HL-60 (cell line): ENCODE measurements at regions not wholly inside any gene's neighbourhood (a gene's known extent, or its start where the extent isn't known, plus 50 kb on each side); places are given as distances from the start of the nearest gene placed in this dataset.

Experiments used
- DNase-seq, 2 experiments: peaks; one replicate each; pipeline ENCODE4 v3.0.0-alpha.2; 2010 to 2020; ENCODE audit warnings: low read depth in 1 of 2, low spot score in 1 of 2
- H3K27ac ChIP-seq: fragments of 250-450 bp; sonication (Bioruptor Pico); replicated peaks from 2 replicates; pipeline ENCODE4 v1.5.1; 2020; ENCODE audit warnings: mild to moderate bottlenecking, moderate library complexity
- H3K27me3 ChIP-seq: fragments of 250-450 bp; sonication (Bioruptor Pico); 2 replicates; pipeline ENCODE4 v1.5.1; 2021; ENCODE audit warnings: mild to moderate bottlenecking, moderate library complexity; ENCODE audit not compliant: insufficient read depth, poor library complexity, severe bottlenecking
- H3K4me3 ChIP-seq: replicated peaks from 2 replicates; pipeline ENCODE4 v1.5.1; 2011; ENCODE audit warnings: mild to moderate bottlenecking, control low read depth, low read length; ENCODE audit not compliant: insufficient read depth
- CTCF ChIP-seq: IDR thresholded peaks from one replicate; pipeline ENCODE4 v1.5.1; 2011; ENCODE audit warnings: low read length, control low read depth, inconsistent platforms; ENCODE audit not compliant: insufficient read depth
- GABPA ChIP-seq: IDR thresholded peaks from 2 replicates; pipeline ENCODE4 v1.6.1; 2012; ENCODE audit warnings: low read depth
- POLR2AphosphoS5 ChIP-seq: IDR thresholded peaks from 2 replicates; pipeline ENCODE4 v1.6.1; 2012; ENCODE audit warnings: low read depth
- REST ChIP-seq: IDR thresholded peaks from 2 replicates; pipeline ENCODE4 v1.6.1; 2012; ENCODE audit warnings: low read depth; ENCODE audit not compliant: insufficient replicate concordance
- SPI1 ChIP-seq: IDR thresholded peaks from 2 replicates; pipeline ENCODE4 v1.6.1; 2012; ENCODE audit warnings: low read depth, mild to moderate bottlenecking, borderline replicate concordance

- H3K27me3 ChIP-seq, result no peaks in the 10 kb centered on the region
- TF ChIP-seq POLR2AphosphoS5, result no peak
- TF ChIP-seq SPI1, result no peak
- TF ChIP-seq CTCF, result no peak
- TF ChIP-seq GABPA, result no peak
- no peak for TF ChIP-seq REST
- H3K27ac ChIP-seq, result no peak overlapping the region
- H3K4me3 ChIP-seq, result no peak overlapping the region
- DNase-seq, result no peak
These were observed 612.2 kb upstream of the SLC39A10 start for GRCh38 chr2:195044801-195045200.

- Histone ChIP-seq H3K4me3 (no peak overlapping the region), H3K27ac (no peak overlapping the region), H3K27me3 (no peaks in the 10 kb centered on the region)
- TF ChIP-seq REST (no peak), CTCF (no peak), SPI1 (no peak), POLR2AphosphoS5 (no peak), GABPA (no peak)
- DNase-seq, result no peak
These were observed 618.9 kb upstream of the SLC39A10 start for GRCh38 chr2:195038153-195038552.

GRCh38 chr2:195037045-195037444 lies 620.0 kb upstream of the SLC39A10 start:
- TF ChIP-seq SPI1 (no peak), CTCF (no peak), GABPA (no peak), POLR2AphosphoS5 (no peak), REST (no peak)
- no peak overlapping the region for H3K4me3 ChIP-seq
- no peak for DNase-seq
- no peak overlapping the region for H3K27ac ChIP-seq
- H3K27me3 ChIP-seq, result no peaks in the 10 kb centered on the region
